CD4-positive, CD25-positive, alpha-beta regulatory T cell (primary cell): ENCODE measurements at regions not wholly inside any gene's neighbourhood (a gene's known extent, or its start where the extent isn't known, plus 50 kb on each side); places are given as distances from the start of the nearest gene placed in this dataset.
A peak's percentile ranks its signal among the peaks of the same experiment; 100 is the strongest.

Source experiments
- ATAC-seq, 2 donors: fragments of 150-1000 bp; cut with Tn5 transposase; one replicate each; pipeline ENCODE4 v1.10.0; 2021; ENCODE audit warnings: low read depth in 2 of 2, moderate number of reproducible peaks in 2 of 2, moderate library complexity in 1 of 2
- DNase-seq, 3 donors: peaks; one replicate each; pipeline versions ENCODE4 v3.0.0 to v3.0.0-alpha.2; 2012 to 2022; ENCODE audit warnings: mixed read lengths in 1 of 3
- H3K27ac ChIP-seq: one replicate; pipeline ENCODE4 v1.7.0; 2013; ENCODE audit warnings: mild to moderate bottlenecking, low read length; ENCODE audit not compliant: insufficient read depth, poor library complexity, severe bottlenecking
- H3K27me3 ChIP-seq: one replicate; pipeline ENCODE4 v1.7.0; 2013; ENCODE audit warnings: low read length; ENCODE audit not compliant: control insufficient read depth, insufficient read depth
- H3K36me3 ChIP-seq: one replicate; pipeline ENCODE4 v1.7.0; 2013; ENCODE audit warnings: mild to moderate bottlenecking, low read length, moderate library complexity; ENCODE audit not compliant: control insufficient read depth, insufficient read depth
- H3K4me1 ChIP-seq: 2 replicates; pipeline ENCODE4 v1.7.0; 2013; ENCODE audit warnings: mild to moderate bottlenecking, low read length; ENCODE audit not compliant: insufficient read depth, control insufficient read depth, poor library complexity, severe bottlenecking
- H3K4me3 ChIP-seq: one replicate; pipeline ENCODE4 v1.7.0; 2013; ENCODE audit warnings: low read depth, mild to moderate bottlenecking, low read length, moderate library complexity
- H3K9me3 ChIP-seq, 2 experiments: 1 replicate in 1 of 2; 2 replicates in 1 of 2; pipeline ENCODE4 v1.7.0; 2013; ENCODE audit warnings: low read length in 2 of 2, mild to moderate bottlenecking in 1 of 2, moderate library complexity in 1 of 2; ENCODE audit not compliant: control insufficient read depth in 2 of 2
- H3K27ac Mint-ChIP-seq, 3 donors: one replicate each; pipeline ENCODE4 v1.8.0; 2020 to 2022; ENCODE audit warnings: mild to moderate bottlenecking in 3 of 3, mixed read lengths in 3 of 3, moderate library complexity in 2 of 3
- H3K27me3 Mint-ChIP-seq: one replicate; pipeline ENCODE4 v1.8.0; 2022; ENCODE audit warnings: mild to moderate bottlenecking, mixed read lengths
- H3K36me3 Mint-ChIP-seq: one replicate; pipeline ENCODE4 v1.8.0; 2020; ENCODE audit warnings: mixed read lengths
- H3K4me1 Mint-ChIP-seq, 4 donors: one replicate each; pipeline ENCODE4 v1.8.0; 2020 to 2022; ENCODE audit warnings: mixed read lengths in 4 of 4, mild to moderate bottlenecking in 1 of 4
- H3K4me3 Mint-ChIP-seq, 4 donors: one replicate each; pipeline ENCODE4 v1.8.0; 2020 to 2022; ENCODE audit warnings: mild to moderate bottlenecking in 4 of 4, mixed read lengths in 4 of 4, moderate library complexity in 3 of 4
- H3K9me3 Mint-ChIP-seq, 7 donors: one replicate each; pipeline ENCODE4 v1.8.0; 2020 to 2022; ENCODE audit warnings: mixed read lengths in 7 of 7, mild to moderate bottlenecking in 3 of 7, moderate library complexity in 2 of 7

GRCh38 chr11:70908223-70908622 is 344.2 kb downstream of the SHANK2 start:
- Histone ChIP-seq H3K36me3 (no peaks in the 10 kb centered on the region), H3K27ac (no peak overlapping the region), H3K4me3 (no peak overlapping the region), H3K9me3 (no peaks in the 10 kb centered on the region), H3K4me1 (no peaks in the 10 kb centered on the region), H3K27me3 (no peaks in the 10 kb centered on the region)
- Mint-ChIP-seq H3K9me3 (peaks cover 0 to 8% (median 0%) of the 10 kb centered on the region in 7 donors), H3K27ac (no peak overlapping the region), H3K36me3 (no peaks in the 10 kb centered on the region), H3K4me1 (peaks cover 0 to 2% (median 0%) of the 10 kb centered on the region in 4 donors), H3K4me3 (no peak overlapping the region), H3K27me3 (peaks cover 2% of the 10 kb centered on the region)
- ATAC-seq (no peak), DNase-seq (no peak)

- Histone ChIP-seq H3K27me3 (no peaks in the 10 kb centered on the region), H3K4me3 (no peak overlapping the region), H3K27ac (no peak overlapping the region), H3K36me3 (no peaks in the 10 kb centered on the region), H3K9me3 (no peaks in the 10 kb centered on the region), H3K4me1 (no peaks in the 10 kb centered on the region)
- Mint-ChIP-seq H3K27ac (no peak overlapping the region), H3K27me3 (peaks cover 4% of the 10 kb centered on the region), H3K9me3 (peaks cover 0 to 3% (median 0%) of the 10 kb centered on the region in 7 donors), H3K4me3 (no peak overlapping the region), H3K36me3 (no peaks in the 10 kb centered on the region), H3K4me1 (no peaks in the 10 kb centered on the region)
- DNase-seq (no peak), ATAC-seq (no peak)
Measured at GRCh38 chr11:70910835-70911234, 341.5 kb downstream of the SHANK2 start.

GRCh38 chr11:70912226-70912840 is 340.0 kb downstream of the SHANK2 start:
- no peak overlapping the region for H3K4me3 Mint-ChIP-seq
- H3K27me3 Mint-ChIP-seq: peaks cover 9% of the 10 kb centered on the region
- no peak for DNase-seq
- no peaks in the 10 kb centered on the region for H3K36me3 Mint-ChIP-seq
- H3K9me3 ChIP-seq: no peaks in the 10 kb centered on the region
- H3K9me3 Mint-ChIP-seq: peaks cover 0 to 5% (median 1%) of the 10 kb centered on the region in 7 donors
- H3K36me3 ChIP-seq: no peaks in the 10 kb centered on the region
- no peaks in the 10 kb centered on the region for H3K4me1 Mint-ChIP-seq
- no peak overlapping the region for H3K4me3 ChIP-seq
- no peaks in the 10 kb centered on the region for H3K27me3 ChIP-seq
- ATAC-seq: no peak
- no peak overlapping the region for H3K27ac ChIP-seq
- H3K27ac Mint-ChIP-seq: no peak overlapping the region
- no peaks in the 10 kb centered on the region for H3K4me1 ChIP-seq

GRCh38 chr11:70913715-70914231 is 338.6 kb downstream of the SHANK2 start:
- no peak overlapping the region for H3K27ac Mint-ChIP-seq

GRCh38 chr11:70914496-70914895 is 337.9 kb downstream of the SHANK2 start:
- Histone ChIP-seq H3K4me1 (no peaks in the 10 kb centered on the region), H3K9me3 (no peaks in the 10 kb centered on the region), H3K27ac (no peak overlapping the region), H3K27me3 (no peaks in the 10 kb centered on the region), H3K4me3 (no peak overlapping the region), H3K36me3 (no peaks in the 10 kb centered on the region)
- peaks cover 0 to 6% (median 3%) of the 10 kb centered on the region in 7 donors for H3K9me3 Mint-ChIP-seq
- no peak overlapping the region for H3K4me3 Mint-ChIP-seq
- no peaks in the 10 kb centered on the region for H3K4me1 Mint-ChIP-seq
- DNase-seq: no peak
- ATAC-seq: no peak
- no peaks in the 10 kb centered on the region for H3K36me3 Mint-ChIP-seq
- H3K27me3 Mint-ChIP-seq: peaks cover 9% of the 10 kb centered on the region
- H3K27ac Mint-ChIP-seq: no peak overlapping the region

More at GRCh38 chr11:70913715-70914231, 338.6 kb downstream of the SHANK2 start:
- ATAC-seq (no peak), DNase-seq (no peak)
- H3K36me3 ChIP-seq: no peaks in the 10 kb centered on the region
- H3K4me3 ChIP-seq: no peak overlapping the region
- Mint-ChIP-seq H3K4me3 (no peak overlapping the region), H3K36me3 (no peaks in the 10 kb centered on the region), H3K27me3 (peaks cover 9% of the 10 kb centered on the region), H3K4me1 (no peaks in the 10 kb centered on the region), H3K9me3 (peaks cover 0 to 6% (median 1%) of the 10 kb centered on the region in 7 donors)
- no peaks in the 10 kb centered on the region for H3K4me1 ChIP-seq
- no peaks in the 10 kb centered on the region for H3K9me3 ChIP-seq
- no peaks in the 10 kb centered on the region for H3K27me3 ChIP-seq
- no peak overlapping the region for H3K27ac ChIP-seq

GRCh38 chr11:70915158-70915985 is 337.0 kb downstream of the SHANK2 start:
- Mint-ChIP-seq H3K9me3 (peaks cover 0 to 6% (median 3%) of the 10 kb centered on the region in 7 donors), H3K4me3 (no peak overlapping the region), H3K27ac (peak overlapping the region in 1 of 3 donors; percentile 83), H3K27me3 (peaks cover 9% of the 10 kb centered on the region), H3K4me1 (no peaks in the 10 kb centered on the region), H3K36me3 (no peaks in the 10 kb centered on the region)
- Histone ChIP-seq H3K4me1 (no peaks in the 10 kb centered on the region), H3K4me3 (no peak overlapping the region), H3K27ac (no peak overlapping the region), H3K36me3 (no peaks in the 10 kb centered on the region), H3K27me3 (no peaks in the 10 kb centered on the region), H3K9me3 (no peaks in the 10 kb centered on the region)
- DNase-seq (no peak), ATAC-seq (no peak)

- Mint-ChIP-seq H3K36me3 (no peaks in the 10 kb centered on the region), H3K4me3 (no peak overlapping the region), H3K27me3 (peaks cover 9% of the 10 kb centered on the region), H3K4me1 (no peaks in the 10 kb centered on the region), H3K9me3 (peaks cover 0 to 12% (median 6%) of the 10 kb centered on the region in 7 donors), H3K27ac (no peak overlapping the region)
- Histone ChIP-seq H3K4me3 (no peak overlapping the region), H3K9me3 (peaks cover 2 to 6% of the 10 kb centered on the region in 2 experiments), H3K27me3 (no peaks in the 10 kb centered on the region), H3K4me1 (no peaks in the 10 kb centered on the region), H3K27ac (no peak overlapping the region), H3K36me3 (no peaks in the 10 kb centered on the region)
- ATAC-seq (no peak), DNase-seq (no peak)
Measured at GRCh38 chr11:70916351-70916750, 336.0 kb downstream of the SHANK2 start.
